GM18517 (cell line): ENCODE measurements at regions not wholly inside any gene's neighbourhood (a gene's known extent, or its start where the extent isn't known, plus 50 kb on each side); places are given as distances from the start of the nearest gene placed in this dataset.
"Not testable (repeated sequence)": the region's sequence is repeated elsewhere in the genome, so short reads cannot be mapped to it uniquely, and the experiment has no call there.

Experiments used
- ATAC-seq: cut with Tn5 transposase; IDR thresholded peaks from one replicate; pipeline ENCODE4 v1.9.1; 2021; ENCODE audit warnings: mild to moderate bottlenecking, moderate library complexity; ENCODE audit not compliant: unreplicated experiment

GRCh38 chr21:15119486-15119885, 54.7 kb upstream of the NRIP1 start:
- no peak for ATAC-seq

GRCh38 chr21:15121097-15121654, 56.4 kb upstream of the NRIP1 start:
- ATAC-seq = no peak

- ATAC-seq = no peak
Measured at GRCh38 chr21:15121655-15122120, 56.9 kb upstream of the NRIP1 start.

- ATAC-seq = no peak
Measured at GRCh38 chr21:15122241-15122640, 57.4 kb upstream of the NRIP1 start.

- no peak for ATAC-seq
Measured at GRCh38 chr21:15124731-15125130, 59.9 kb upstream of the NRIP1 start.

GRCh38 chr21:15126948-15127347, 62.1 kb upstream of the NRIP1 start:
- ATAC-seq = no peak

GRCh38 chr21:15127437-15127836, 62.6 kb upstream of the NRIP1 start:
- ATAC-seq = no peak

GRCh38 chr21:15128267-15128666, 63.5 kb upstream of the NRIP1 start:
- no peak for ATAC-seq

GRCh38 chr21:15128714-15129113, 63.9 kb upstream of the NRIP1 start:
- ATAC-seq = not testable (repeated sequence)

- ATAC-seq = no peak
Measured at GRCh38 chr21:15130326-15130725, 65.5 kb upstream of the NRIP1 start.

- ATAC-seq = no peak
Measured at GRCh38 chr21:15130751-15131150, 66.0 kb upstream of the NRIP1 start.

GRCh38 chr21:15132781-15133180, 68.0 kb upstream of the NRIP1 start:
- ATAC-seq = no peak

- no peak for ATAC-seq
Measured at GRCh38 chr21:15134701-15135470, 70.1 kb upstream of the NRIP1 start.

- ATAC-seq = no peak
Measured at GRCh38 chr21:15135867-15136629, 71.2 kb upstream of the NRIP1 start.

- ATAC-seq = no peak
Measured at GRCh38 chr21:15138490-15138889, 73.7 kb upstream of the NRIP1 start.

GRCh38 chr21:15139898-15140297, 75.1 kb upstream of the NRIP1 start:
- no peak for ATAC-seq

GRCh38 chr21:15140321-15141019, 75.7 kb upstream of the NRIP1 start:
- no peak for ATAC-seq

GRCh38 chr21:15141261-15141970, 76.6 kb upstream of the NRIP1 start:
- ATAC-seq = no peak

GRCh38 chr21:15144026-15144425, 79.2 kb upstream of the NRIP1 start:
- no peak for ATAC-seq

GRCh38 chr21:15148437-15148836, 83.6 kb upstream of the NRIP1 start:
- no peak for ATAC-seq
